Ishikawa (cell line): ENCODE measurements at regions not wholly inside any gene's neighbourhood (a gene's known extent, or its start where the extent isn't known, plus 50 kb on each side); places are given as distances from the start of the nearest gene placed in this dataset.

Experiments used
- EP300 ChIP-seq: IDR thresholded peaks from 2 replicates; pipeline ENCODE4 v1.6.1; 2012; ENCODE audit warnings: borderline replicate concordance
- FOXM1 ChIP-seq: IDR thresholded peaks from 2 replicates; pipeline ENCODE4 v1.6.1; 2012; ENCODE audit warnings: low read depth, borderline replicate concordance

- TF ChIP-seq EP300 (no peak), FOXM1 (no peak)
Measured at GRCh38 chr1:198472997-198473396, 67.5 kb downstream of the ATP6V1G3 start.
